Breast epithelium (tissue), 3 donors: ENCODE measurements at regions not wholly inside any gene's neighbourhood (a gene's known extent, or its start where the extent isn't known, plus 50 kb on each side); places are given as distances from the start of the nearest gene placed in this dataset.

Experiments
- CTCF ChIP-seq, 3 donors: fragments of 450-650 bp; IDR thresholded peaks; one replicate each; pipeline ENCODE4 v1.5.1; 2016 to 2017; ENCODE audit warnings: antibody characterized with exemption in 3 of 3, mild to moderate bottlenecking in 3 of 3, moderate library complexity in 3 of 3
- POLR2A ChIP-seq: fragments of 450-650 bp; IDR thresholded peaks from one replicate; pipeline ENCODE4 v1.6.1; 2016; ENCODE audit warnings: antibody characterized with exemption, mild to moderate bottlenecking, moderate library complexity
- POLR2AphosphoS5 ChIP-seq, 3 donors: sonication (generic); formaldehyde crosslinking; IDR thresholded peaks; one replicate each; pipeline ENCODE4 v1.6.1; 2017; ENCODE audit warnings: antibody characterized with exemption in 3 of 3

- no peak for TF ChIP-seq POLR2A
- no peak for TF ChIP-seq CTCF (IDR thresholded peaks at IDR 0.05)
- no peak for TF ChIP-seq POLR2AphosphoS5 (IDR thresholded peaks at IDR 0.05)
Observed at GRCh38 chr3:59432665-59433064, 382.8 kb upstream of the CFAP20DC start.
